HG02943 (cell line): ENCODE measurements at regions not wholly inside any gene's neighbourhood (a gene's known extent, or its start where the extent isn't known, plus 50 kb on each side); places are given as distances from the start of the nearest gene placed in this dataset.
"Not testable (repeated sequence)": the region's sequence is repeated elsewhere in the genome, so short reads cannot be mapped to it uniquely, and the experiment has no call there.

Experiments used
- ATAC-seq: cut with Tn5 transposase; IDR thresholded peaks from one replicate; pipeline ENCODE4 v1.9.1; 2021; ENCODE audit warnings: mild to moderate bottlenecking, low read depth, moderate library complexity; ENCODE audit not compliant: unreplicated experiment

DNA sequence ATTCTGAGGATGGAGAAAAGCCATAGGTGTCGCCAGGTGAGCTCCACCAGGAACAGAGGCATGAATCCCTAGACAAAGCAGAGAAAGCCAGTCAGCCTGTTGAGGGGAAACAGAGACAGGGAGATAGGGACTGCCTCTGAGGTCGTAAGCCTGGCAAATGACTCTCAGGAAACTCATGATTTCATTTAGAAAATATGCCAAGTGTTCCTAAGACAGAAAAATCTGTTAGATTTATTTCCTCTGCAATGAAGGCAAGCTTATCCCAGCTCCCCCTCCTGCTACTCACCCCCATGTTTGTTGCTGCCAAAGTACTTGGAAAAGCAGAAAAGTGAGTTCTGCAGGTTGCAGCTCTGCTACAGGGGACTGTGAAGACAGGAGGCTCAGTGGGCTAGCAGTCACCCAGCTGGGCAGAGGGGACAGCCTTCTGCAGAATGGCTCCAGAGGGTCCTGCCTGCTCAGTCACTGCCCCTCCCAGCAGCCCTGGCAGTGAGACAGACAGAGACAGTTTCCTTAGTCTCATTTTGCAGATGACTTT lies 184.3 kb downstream of the ADRA2A start:
- no peak for ATAC-seq

DNA sequence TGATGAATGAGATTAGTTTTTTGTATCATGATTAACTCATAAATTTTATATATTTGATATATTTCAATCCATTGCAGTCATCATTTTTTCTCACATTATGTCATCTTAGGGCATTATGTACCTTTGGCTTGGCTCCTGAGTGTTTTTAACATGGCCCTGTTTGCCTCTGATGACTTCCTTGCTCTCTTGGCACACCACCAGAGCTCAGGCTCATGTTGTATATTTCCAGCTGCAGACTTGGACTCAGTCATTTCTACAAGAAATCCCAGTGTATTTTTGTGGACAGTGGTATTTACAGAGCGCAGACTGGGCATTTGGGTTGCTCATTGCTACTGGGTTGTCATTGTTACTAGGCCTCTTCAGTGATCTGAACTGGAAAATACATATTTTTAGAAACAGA lies 188.5 kb downstream of the ADRA2A start:
- no peak for ATAC-seq

DNA sequence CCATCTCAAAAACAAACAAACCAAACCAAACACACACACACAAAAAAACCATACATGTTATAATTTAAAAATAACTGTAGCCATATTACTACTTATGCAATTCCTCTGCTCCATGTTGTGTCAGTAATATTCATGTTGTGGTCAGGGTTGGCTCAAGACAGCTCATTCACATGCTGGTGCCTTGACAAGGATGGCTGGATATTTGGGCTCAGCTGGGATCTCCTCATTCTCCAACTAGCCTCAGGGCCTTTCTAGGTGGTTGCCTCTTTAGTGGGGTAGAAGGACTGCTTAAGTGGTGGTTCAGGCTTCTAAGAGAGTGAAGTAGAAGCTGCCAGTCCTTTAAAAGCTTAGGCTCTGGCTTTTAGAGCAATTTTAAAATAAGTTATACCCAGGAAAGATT lies 189.3 kb downstream of the ADRA2A start:
- ATAC-seq: no peak

DNA sequence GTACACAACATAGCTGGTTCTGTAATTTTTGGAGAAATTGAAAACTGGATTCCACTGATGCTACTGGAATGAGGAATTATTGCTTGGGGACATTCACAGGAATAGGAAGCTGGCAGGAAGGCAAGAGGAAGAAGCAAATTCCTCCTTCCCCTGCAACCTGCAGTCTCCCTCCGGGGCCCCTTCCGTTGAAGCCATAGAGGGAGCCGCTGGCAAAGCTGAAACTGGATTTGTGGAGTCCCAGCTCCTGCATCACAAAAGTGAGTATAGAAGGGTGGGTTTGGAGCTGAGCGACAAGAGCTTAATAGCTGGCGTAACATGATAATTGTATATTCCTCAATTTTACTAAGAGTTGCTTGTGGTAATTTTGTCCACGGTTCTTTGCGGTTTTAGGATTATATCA lies 190.8 kb downstream of the ADRA2A start:
- ATAC-seq: no peak

DNA sequence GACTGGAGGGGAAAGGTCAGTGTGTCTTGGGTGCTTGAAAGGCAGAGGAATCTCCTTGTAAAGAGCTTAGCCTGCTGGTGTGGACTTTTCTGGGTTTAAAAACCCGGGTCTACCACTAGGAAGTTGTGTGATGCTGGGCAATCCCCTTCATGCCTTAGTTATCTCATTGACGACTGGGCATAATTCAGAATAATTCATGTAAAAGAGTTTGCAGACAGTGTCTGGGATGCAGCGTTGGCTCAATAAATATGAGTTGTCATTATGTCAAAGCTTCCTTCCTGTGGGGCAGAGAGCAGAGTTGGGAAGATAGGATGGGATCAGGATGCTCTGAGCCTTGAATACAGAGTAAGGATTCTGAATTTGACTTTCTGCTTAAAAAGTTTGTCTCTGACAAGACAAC lies 196.4 kb downstream of the ADRA2A start:
- ATAC-seq: no peak

DNA sequence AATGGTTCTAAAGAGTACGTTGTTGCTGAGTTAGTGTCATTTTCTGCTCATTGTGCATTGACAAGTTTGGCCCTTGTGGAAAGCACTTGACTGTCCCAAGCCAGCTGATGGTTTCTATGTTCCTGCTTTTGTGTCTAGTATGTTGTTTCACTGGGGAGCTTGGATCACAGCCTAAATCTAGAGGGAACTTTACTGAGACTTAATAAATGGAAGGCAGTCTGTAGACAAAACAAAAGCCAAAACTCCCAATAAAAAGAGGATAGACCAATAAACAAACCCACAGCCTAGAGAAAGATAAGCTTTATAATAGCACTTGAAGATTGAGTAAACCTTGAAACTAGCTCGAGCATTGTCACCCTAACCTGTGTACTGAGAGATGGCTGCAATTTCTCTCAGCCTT lies 196.8 kb downstream of the ADRA2A start:
- no peak for ATAC-seq

DNA sequence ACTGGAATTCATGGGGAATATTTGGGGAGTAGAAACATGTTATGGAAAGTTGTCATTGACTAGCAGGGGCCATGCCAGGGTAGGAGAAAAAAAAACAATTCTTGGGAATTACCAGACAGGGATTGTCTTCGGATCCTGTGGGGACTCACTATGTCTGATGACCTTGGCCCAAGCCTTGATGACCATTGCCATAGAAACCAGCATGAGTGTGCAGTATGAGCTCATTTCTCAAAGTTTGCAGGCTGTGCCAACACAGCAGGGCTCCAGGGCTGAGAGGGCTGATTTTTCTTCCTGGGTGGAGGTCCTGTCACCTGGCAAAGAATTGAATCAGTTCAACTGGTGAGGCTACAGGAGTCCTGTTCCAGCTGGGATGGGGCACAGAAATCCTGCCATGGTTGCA lies 198.3 kb downstream of the ADRA2A start:
- no peak for ATAC-seq

DNA sequence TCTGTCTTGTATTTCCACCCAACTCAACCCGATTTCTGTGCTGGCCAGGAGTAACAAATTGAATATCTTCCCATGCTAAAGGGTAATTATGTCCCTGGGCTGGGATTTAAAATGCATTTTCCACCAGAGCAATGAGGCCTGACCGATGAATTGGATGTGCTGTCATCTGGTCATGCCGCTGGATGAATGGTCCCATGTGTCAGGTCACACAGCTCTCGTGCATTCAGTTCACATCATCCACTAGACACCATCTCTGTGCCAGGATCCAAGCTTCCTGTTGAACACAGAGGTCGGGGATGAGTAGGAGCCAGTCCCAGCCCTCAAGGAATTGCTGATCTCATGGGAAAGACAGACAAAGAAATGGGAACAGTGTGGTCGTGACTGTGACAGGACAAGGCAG lies 200.8 kb downstream of the ADRA2A start:
- no peak for ATAC-seq

DNA sequence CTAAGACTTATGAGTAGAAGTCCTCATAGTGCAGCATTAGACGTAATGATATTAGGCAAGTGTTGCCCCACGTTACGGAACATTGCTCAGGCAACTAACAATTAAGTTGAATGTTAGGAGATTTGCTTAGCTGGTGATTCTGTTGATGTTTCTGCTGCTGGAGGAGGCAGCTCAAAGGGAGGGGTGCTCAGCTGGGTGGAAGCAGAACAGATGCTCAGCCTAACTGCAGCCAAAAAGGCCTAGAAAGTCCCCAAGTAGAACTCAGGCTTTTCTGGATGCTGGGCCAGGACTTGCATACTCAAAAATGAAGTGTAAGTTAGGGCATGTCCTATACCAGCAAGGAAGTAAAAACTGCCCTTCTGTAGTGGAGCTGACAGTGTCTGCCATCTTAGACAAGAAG lies 201.4 kb downstream of the ADRA2A start:
- no peak for ATAC-seq

DNA sequence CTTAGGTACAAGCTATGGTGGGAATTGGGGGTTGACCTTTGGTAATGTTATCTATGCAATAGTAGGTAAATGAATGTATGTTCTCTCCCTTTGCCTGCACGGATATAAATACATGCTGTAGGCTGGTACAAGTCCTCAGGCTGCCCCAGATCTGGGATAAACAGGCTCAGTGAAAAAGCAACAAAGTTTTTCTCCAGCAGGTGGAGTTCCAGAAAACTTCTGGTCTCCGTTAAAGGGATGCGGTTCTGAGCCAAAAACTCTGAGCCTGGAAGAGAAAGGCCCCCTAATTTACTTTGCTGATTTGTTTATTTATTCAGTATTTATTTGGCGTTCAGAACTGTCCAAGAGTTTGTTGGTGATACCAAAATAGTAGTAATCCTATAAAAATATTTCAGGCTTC lies 204.7 kb downstream of the ADRA2A start:
- ATAC-seq: no peak

DNA sequence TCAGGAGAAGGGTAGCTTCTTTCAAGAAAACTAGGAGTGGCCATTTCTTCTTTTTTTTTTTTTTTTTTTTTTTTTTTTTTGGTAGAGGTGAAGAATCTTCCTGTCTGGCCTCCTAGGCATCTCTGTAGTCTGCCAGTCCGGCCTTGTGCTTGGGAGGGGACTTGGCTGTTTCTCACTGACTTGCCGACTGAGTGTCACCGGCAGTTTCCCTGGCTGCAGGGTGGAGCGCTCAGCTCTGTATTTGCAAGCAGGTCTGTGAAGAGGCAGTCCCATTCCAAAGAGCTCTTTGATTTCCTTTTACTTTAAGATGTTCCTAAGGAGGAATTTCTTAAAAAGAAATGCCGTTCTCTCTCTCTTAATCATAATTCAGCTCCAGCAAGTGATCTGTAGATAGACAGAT lies 212.6 kb downstream of the ADRA2A start:
- no peak for ATAC-seq

DNA sequence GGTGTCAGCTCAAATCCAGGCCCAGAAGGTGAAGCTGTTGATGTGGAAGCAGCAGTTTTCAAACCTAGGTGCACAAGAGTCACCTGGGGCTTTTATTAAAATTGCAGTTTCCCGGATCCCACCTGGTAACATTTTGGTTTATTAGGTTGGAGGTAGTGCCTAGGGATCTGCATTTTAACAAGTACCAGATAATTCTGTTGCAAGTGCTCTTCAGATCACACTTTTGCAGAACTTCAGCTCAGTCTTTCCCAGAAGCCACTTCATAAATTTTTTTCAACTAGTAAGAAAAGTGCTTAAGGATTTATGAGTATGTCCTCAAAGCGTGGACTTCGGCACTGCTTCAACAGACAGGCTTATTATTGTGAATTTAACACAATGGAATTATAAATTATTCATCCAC lies 213.8 kb downstream of the ADRA2A start:
- no peak for ATAC-seq

DNA sequence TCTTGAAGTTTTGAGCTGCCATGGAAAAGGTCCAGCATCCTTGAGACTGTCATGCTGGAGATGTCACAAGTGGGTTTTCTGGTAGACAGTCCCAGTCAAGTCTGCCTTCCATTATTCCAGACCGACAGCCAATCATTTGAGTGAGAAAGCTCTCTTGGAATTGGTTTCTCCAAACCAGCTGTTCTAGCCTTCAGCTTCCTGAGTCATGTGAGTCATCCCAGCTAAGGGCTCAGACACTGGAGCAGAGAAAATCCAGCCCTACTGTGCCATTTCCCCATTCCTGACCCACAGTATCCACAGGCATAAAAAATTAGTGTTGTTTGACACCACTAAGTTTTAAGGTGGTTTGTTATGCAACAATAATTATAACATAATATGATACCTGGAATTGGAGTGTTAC lies 219.0 kb downstream of the ADRA2A start:
- no peak for ATAC-seq

DNA sequence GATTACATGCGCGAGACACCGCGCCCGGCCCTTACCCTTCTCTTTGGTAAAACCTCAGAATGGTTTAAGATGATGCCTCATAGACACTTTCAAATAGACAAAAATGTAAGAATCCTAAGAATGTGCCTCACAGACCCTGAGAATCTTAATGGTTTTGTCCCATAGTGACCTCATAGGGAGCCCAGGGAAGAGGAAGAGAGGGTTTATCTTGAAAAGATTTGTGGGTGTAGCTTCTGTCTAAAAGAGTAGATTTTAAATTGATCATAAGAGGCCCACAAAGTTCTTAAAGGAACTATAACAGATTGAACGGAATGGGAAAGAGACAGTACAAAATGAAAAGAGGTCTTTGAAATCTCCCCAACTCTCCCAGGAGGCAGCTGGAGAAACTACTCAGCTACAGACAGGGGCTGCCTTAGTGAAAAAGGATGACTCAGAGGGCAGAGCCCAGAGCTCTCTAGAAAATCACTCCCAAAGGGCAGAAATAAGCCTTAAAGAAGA lies 220.6 kb downstream of the ADRA2A start:
- no peak for ATAC-seq

DNA sequence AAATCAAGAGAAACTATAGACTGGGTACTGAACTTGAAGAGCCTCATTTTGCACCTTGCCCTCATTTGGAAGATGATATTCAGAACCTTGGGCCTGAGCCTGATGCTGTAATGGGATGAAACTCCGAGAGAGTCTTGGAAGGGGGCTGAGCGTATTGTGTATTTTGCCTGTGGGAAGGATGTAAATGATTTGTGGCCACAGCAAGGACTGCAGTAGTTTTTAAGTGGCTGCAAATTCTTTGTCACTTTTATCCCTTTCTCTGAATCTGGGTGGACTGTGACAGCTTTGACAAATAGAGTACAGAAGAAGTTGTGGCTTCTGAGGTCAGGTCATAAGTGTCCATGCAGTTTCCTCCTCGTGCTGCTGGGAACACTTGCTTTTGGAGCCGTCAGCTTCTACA lies 221.2 kb downstream of the ADRA2A start:
- no peak for ATAC-seq

DNA sequence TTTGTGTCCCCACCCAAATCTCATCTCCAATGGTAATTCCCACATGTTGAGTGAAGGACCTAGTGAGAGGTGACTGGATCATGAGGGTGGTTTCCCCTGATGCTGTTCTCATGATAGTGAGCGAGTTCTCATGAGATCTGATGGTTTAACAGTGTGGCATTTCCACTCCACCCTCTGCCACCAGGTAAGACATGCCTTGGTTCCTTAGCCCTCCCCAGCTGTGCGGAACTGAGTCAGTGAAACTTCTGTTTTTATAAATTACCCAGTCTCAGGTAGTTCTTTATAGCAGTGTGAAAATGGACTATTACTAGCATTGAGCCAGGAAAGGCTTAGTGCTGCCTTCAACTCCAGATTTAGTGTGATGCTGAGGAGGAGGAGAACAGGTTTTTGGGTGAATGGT lies 222.2 kb downstream of the ADRA2A start:
- ATAC-seq: no peak

DNA sequence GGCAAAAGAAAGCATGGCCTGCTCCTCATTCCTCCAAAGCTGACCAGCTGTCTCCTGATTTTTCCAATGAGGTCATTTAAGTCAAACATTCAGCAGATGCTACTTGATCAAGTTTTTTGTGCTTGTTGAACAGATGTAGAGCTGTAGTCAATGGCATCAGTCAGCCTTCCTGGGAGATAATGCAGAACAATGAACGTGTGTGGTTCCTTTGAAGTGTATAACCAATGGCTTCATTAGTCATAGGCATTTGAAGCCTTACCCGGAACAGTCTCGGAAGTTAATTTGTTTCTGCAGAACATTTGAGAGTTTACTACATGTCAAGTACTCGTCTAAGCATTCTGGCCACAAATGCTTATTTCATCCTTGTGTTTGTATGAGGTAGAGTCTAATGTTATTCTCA lies 227.1 kb downstream of the ADRA2A start:
- no peak for ATAC-seq

DNA sequence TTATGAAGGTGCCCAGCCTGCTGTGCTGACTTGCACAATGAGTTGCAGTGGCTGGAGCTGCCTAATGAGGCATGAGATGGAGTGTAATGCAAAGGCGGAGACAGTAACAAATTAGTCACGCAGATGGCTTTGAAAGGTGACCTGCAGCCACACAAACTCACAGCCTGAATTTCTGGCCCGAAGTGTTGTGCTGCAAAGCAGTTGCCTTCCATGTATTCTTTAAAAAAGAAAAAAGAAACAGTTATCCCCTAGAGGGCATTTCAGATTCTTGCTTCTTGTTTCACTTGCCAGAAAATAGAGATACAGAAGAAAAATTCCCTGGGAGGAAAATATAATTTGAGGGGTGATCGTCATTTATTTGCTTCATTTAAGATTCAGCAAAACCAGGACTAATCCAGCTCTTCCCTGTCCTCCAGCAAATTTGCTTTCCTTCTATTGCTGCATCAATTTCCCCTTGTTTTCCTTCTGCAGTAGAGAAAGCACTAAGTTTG lies 239.9 kb downstream of the ADRA2A start:
- no peak for ATAC-seq

DNA sequence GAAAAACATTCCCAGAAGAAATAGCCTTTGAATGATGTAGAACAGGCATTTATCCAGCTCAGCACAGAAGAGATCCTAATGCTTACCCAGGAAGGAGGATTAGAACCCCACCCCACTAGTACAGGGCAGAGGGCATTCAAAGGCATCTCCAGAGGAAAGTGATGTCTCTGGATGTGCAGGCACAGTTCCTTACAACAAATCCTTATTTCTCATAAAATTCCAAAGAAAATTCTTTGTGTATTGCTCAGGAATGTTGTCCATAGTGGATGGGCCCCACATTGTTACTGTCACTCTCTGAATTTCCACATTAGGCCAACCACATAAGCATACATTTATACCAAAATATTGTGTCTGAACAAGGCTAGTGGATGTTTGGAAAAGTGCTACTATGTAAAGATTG lies 243.0 kb downstream of the ADRA2A start:
- ATAC-seq: no peak

DNA sequence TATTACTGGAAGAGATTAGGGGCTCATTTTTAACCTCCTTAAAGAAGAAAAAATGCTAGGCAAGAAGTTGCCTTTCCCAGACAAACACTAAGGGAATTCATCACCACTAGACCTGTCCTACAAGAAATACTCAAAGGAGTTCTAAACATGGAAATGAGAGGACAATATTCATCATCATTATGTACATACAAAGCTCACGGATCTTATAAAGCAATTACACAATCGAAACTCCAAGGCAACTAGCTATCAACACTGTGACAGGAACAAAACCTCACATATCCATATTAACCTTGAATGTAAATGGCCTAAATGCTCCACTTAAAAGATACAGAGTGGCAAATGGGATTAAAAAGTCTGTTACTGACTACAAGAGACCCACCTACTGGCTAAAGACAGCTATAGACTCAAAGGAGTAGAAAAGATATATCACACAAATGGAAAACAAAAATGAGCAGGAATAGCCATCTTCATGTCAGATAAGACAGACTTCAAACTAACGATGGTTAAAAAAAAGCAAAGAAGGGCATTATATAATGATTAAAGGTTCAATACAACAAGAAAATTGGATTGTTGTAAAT lies 246.6 kb downstream of the ADRA2A start:
- no peak for ATAC-seq

DNA sequence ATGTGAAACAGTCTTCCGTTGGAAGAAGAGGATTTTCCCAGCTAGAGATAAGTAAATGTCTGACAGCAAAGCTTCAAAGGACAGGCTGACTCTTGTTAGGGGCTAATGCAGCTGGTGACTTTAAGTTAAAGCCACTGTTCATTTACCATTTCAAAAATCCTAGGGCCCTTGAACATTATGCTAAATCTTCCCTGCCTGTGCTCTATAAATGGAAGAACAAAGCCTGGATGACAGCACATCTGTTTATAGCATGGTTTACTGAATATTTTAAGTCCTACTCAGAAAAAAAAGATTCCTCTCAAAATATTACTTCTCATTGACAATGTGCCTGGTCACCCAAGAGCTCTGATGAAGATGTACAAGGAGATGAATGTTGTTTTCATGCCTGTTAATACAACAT lies 255.3 kb downstream of the ADRA2A start:
- ATAC-seq: not testable (repeated sequence)

DNA sequence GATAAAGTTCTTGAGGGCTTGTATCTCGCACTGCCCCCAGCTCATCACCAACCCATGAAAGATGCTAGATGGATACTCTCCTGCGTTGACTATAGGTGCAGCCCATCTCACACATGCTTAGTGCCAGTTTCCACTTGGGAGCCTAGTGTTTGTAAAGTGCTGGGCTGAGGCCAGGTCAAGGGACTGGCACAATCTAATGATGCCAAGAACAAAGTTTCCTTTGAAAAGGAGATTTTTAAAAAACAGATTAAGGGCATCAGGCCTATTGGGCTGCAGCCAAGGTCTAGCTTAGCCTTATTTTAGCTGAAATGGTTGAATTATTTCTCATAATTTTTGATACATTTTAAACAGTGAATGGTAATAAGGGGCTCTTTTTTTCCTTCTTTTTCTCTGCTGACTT lies 259.0 kb downstream of the ADRA2A start:
- ATAC-seq: no peak

DNA sequence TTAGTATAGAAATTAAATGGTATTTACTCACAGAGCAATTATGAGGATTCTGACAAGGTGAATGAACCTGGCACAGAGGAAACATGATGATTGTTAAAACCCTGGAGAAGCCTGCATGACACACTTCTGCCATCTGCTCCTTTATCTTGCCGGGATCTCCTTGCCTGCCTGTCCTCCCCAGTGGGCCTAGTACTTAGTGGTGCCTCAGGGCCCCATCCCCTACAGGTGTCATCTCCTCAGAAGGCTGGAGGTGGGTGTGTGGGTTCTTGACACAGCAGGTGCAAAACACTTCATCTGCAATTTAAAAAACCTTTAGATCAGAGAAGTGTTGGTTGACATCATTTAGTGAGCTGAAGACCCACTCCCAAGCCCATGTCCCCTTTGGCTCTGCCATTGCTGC lies 261.2 kb downstream of the ADRA2A start:
- ATAC-seq: no peak
